ENCODE measurements at regions not wholly inside any gene's neighbourhood (a gene's known extent, or its start where the extent isn't known, plus 50 kb on each side); places are given as distances from the start of the nearest gene placed in this dataset.

- Mint-ChIP-seq H3K9me3 (peaks cover 0 to 8% (median 3%) of the 10 kb centered on the region in 8 donors), H3K36me3 (no peaks in the 10 kb centered on the region), H3K4me3 (no peak overlapping the region), H3K4me1 (no peaks in the 10 kb centered on the region), H3K27ac (no peak overlapping the region), H3K27me3 (no peaks in the 10 kb centered on the region)
- H3K27ac ChIP-seq (ENCODE audit: low read depth, low read length) = no peak overlapping the region
- ChIA-PET CTCF (ENCODE audit: partially characterized antibody) (no interaction called here), POLR2A (ENCODE audit: partially characterized antibody) (no interaction called here)
- no peaks in the 10 kb centered on the region for H3K9me3 ChIP-seq (ENCODE audit: control insufficient read depth in 1 of 2, low read length in 2 of 2)
- no peak overlapping the region for H3K4me3 ChIP-seq (ENCODE audit: low read length in 2 of 2)
- H3K4me1 ChIP-seq (ENCODE audit: insufficient read depth, low read length) = no peaks in the 10 kb centered on the region
- H3K36me3 ChIP-seq (ENCODE audit: insufficient read depth, low read length) = no peaks in the 10 kb centered on the region
- DNase-seq = no peak
- intact Hi-C loops (cut with micrococcal nuclease) = no loop called here
- H3K27me3 ChIP-seq (ENCODE audit: insufficient read depth, low read length) = no peaks in the 10 kb centered on the region
Observed at GRCh38 chr5:31062902-31063580, 130.4 kb upstream of the CDH6 start.

GRCh38 chr5:31059889-31060288 is 133.6 kb upstream of the CDH6 start:
- Mint-ChIP-seq H3K4me1 (no peaks in the 10 kb centered on the region), H3K4me3 (no peak overlapping the region), H3K27ac (no peak overlapping the region), H3K27me3 (no peaks in the 10 kb centered on the region), H3K9me3 (peaks cover 0 to 6% (median 3%) of the 10 kb centered on the region in 8 donors), H3K36me3 (no peaks in the 10 kb centered on the region)
- Histone ChIP-seq H3K27me3 (ENCODE audit: insufficient read depth, low read length) (no peaks in the 10 kb centered on the region), H3K36me3 (ENCODE audit: insufficient read depth, low read length) (no peaks in the 10 kb centered on the region), H3K4me3 (ENCODE audit: low read length in 2 of 2) (no peak overlapping the region), H3K4me1 (ENCODE audit: insufficient read depth, low read length) (no peaks in the 10 kb centered on the region), H3K27ac (ENCODE audit: low read depth, low read length) (no peak overlapping the region), H3K9me3 (ENCODE audit: control insufficient read depth in 1 of 2, low read length in 2 of 2) (no peaks in the 10 kb centered on the region)
- ChIA-PET POLR2A (ENCODE audit: partially characterized antibody) (no interaction called here), CTCF (ENCODE audit: partially characterized antibody) (no interaction called here)
- intact Hi-C loops (cut with micrococcal nuclease) = no loop called here
- DNase-seq = no peak

DNA sequence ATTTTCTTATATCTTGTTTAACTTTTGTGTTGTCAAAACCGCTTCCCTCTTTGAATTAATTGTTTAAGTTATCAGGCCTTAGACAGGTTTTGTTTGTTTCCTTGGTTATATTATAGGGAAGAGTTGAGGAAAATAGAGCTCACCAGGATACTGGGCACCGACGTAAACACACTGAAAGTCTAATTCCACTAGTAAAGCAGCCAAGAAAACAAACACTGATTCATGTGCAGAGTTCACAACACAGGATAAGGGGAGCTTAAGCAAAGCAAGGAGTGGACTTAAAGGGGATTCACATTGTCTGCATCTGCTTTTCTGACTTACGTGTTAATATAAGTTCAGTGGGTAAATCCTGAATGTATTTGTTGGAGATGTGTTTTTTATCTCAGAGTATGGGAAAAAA is 139.0 kb upstream of the CDH6 start:
- CTCF ChIA-PET (ENCODE audit: partially characterized antibody) = no interaction called here
- no peak overlapping the region for H3K27ac ChIP-seq (ENCODE audit: low read depth, low read length)
- Mint-ChIP-seq H3K4me3 (no peak overlapping the region), H3K27ac (peak overlapping the region in 1 of 7 donors; percentile 5), H3K27me3 (no peaks in the 10 kb centered on the region), H3K9me3 (peaks cover 2 to 15% (median 7%) of the 10 kb centered on the region in 8 donors), H3K36me3 (no peaks in the 10 kb centered on the region), H3K4me1 (no peaks in the 10 kb centered on the region)
- no peaks in the 10 kb centered on the region for H3K4me1 ChIP-seq (ENCODE audit: insufficient read depth, low read length)
- intact Hi-C loops (cut with micrococcal nuclease) = no loop called here
- POLR2A ChIA-PET (ENCODE audit: partially characterized antibody) = no interaction called here
- H3K9me3 ChIP-seq (ENCODE audit: control insufficient read depth in 1 of 2, low read length in 2 of 2) = no peaks in the 10 kb centered on the region
- H3K4me3 ChIP-seq (ENCODE audit: low read length in 2 of 2) = no peak overlapping the region
- no peaks in the 10 kb centered on the region for H3K27me3 ChIP-seq (ENCODE audit: insufficient read depth, low read length)
- no peak for DNase-seq
- H3K36me3 ChIP-seq (ENCODE audit: insufficient read depth, low read length) = no peaks in the 10 kb centered on the region

DNA sequence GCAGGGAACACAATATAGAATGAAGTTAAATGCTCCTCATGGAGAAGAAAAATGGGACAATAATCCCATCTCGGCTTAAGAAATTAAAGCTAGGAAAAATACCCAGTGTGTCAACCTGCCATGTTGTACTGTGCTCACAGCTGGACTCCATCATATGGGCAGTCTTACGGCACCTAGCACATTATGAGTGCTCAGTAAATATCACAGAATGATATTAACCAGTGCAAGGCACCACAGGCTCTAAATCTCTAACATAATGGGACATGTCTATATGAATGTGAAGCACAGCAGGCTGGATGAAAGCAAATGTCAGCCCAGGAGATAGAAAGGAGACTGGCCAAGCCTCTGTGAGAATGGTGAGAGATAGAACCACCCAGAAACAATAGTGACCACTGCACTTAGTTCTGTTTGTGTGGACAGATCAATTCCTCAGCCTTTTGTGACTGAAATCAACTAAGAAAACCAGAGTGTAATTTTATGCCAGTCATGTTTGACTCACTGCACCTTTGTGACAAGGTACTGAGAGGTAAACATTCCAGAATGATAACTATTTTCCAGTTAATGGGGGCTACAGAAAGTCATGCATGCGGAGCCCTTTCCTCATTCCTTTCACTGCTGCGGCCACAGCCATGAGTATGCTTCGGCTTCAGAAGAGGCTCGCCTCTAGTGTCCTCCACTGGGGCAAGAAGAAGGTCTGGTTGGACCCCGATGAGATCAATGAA is 140.4 kb upstream of the CDH6 start:
- H3K27me3 Mint-ChIP-seq = no peaks in the 10 kb centered on the region
- intact Hi-C loops (cut with micrococcal nuclease) = no loop called here
- no peak overlapping the region for H3K4me3 ChIP-seq (ENCODE audit: low read length in 2 of 2)

DNA sequence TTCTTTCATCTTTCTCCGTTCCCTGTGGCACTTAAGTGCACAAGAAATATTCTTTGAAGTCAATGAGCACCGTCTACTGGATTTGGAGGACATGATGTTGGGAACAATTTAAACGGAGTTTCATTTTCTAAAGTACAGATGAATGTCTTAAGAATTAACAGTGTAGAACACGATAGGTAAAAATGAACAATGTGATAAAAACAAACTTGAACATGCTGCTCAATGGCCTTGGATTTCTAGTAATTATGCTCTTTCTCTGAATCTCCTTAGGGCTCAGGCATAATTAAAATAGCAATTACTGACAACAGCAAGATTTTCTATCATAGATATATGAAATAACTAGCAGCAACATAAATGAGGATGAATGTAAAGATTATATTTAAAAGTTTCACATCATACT is 142.2 kb upstream of the CDH6 start:
- intact Hi-C loops (cut with micrococcal nuclease) = no loop called here
- H3K27ac ChIP-seq (ENCODE audit: low read depth, low read length) = no peak overlapping the region
- POLR2A ChIA-PET (ENCODE audit: partially characterized antibody) = no interaction called here
- CTCF ChIA-PET (ENCODE audit: partially characterized antibody) = no interaction called here
- H3K27me3 Mint-ChIP-seq = no peaks in the 10 kb centered on the region
- no peaks in the 10 kb centered on the region for H3K9me3 ChIP-seq (ENCODE audit: control insufficient read depth in 1 of 2, low read length in 2 of 2)
- H3K9me3 Mint-ChIP-seq = peaks cover 0 to 16% (median 5%) of the 10 kb centered on the region in 8 donors
- H3K27ac Mint-ChIP-seq = no peak overlapping the region
- no peaks in the 10 kb centered on the region for H3K36me3 Mint-ChIP-seq
- no peak overlapping the region for H3K4me3 ChIP-seq (ENCODE audit: low read length in 2 of 2)
- H3K4me1 Mint-ChIP-seq = no peaks in the 10 kb centered on the region
- DNase-seq = no peak
- no peaks in the 10 kb centered on the region for H3K27me3 ChIP-seq (ENCODE audit: insufficient read depth, low read length)
- H3K36me3 ChIP-seq (ENCODE audit: insufficient read depth, low read length) = no peaks in the 10 kb centered on the region
- H3K4me3 Mint-ChIP-seq = no peak overlapping the region
- no peaks in the 10 kb centered on the region for H3K4me1 ChIP-seq (ENCODE audit: insufficient read depth, low read length)

More for the DNA sequence above, 140.4 kb upstream of the CDH6 start:
- peaks cover 0 to 16% (median 7%) of the 10 kb centered on the region in 8 donors for H3K9me3 Mint-ChIP-seq
- Histone ChIP-seq H3K36me3 (ENCODE audit: insufficient read depth, low read length) (no peaks in the 10 kb centered on the region), H3K27me3 (ENCODE audit: insufficient read depth, low read length) (no peaks in the 10 kb centered on the region), H3K27ac (ENCODE audit: low read depth, low read length) (no peak overlapping the region), H3K4me1 (ENCODE audit: insufficient read depth, low read length) (no peaks in the 10 kb centered on the region), H3K9me3 (ENCODE audit: control insufficient read depth in 1 of 2, low read length in 2 of 2) (no peaks in the 10 kb centered on the region)
- H3K27ac Mint-ChIP-seq = no peak overlapping the region
- H3K4me3 Mint-ChIP-seq = no peak overlapping the region
- H3K4me1 Mint-ChIP-seq = no peaks in the 10 kb centered on the region
- ChIA-PET CTCF (ENCODE audit: partially characterized antibody) (no interaction called here), POLR2A (ENCODE audit: partially characterized antibody) (no interaction called here)
- H3K36me3 Mint-ChIP-seq = no peaks in the 10 kb centered on the region
- no peak for DNase-seq

- H3K27ac ChIP-seq (ENCODE audit: low read depth, low read length) = no peak overlapping the region
- Mint-ChIP-seq H3K27ac (no peak overlapping the region), H3K4me1 (no peaks in the 10 kb centered on the region), H3K9me3 (peaks cover 2 to 13% (median 5%) of the 10 kb centered on the region in 8 donors), H3K36me3 (no peaks in the 10 kb centered on the region), H3K4me3 (no peak overlapping the region), H3K27me3 (no peaks in the 10 kb centered on the region)
- H3K36me3 ChIP-seq (ENCODE audit: insufficient read depth, low read length) = no peaks in the 10 kb centered on the region
- no peaks in the 10 kb centered on the region for H3K9me3 ChIP-seq (ENCODE audit: control insufficient read depth in 1 of 2, low read length in 2 of 2)
- H3K27me3 ChIP-seq (ENCODE audit: insufficient read depth, low read length) = no peaks in the 10 kb centered on the region
- H3K4me1 ChIP-seq (ENCODE audit: insufficient read depth, low read length) = no peaks in the 10 kb centered on the region
- intact Hi-C loops (cut with micrococcal nuclease) = no loop called here
- ChIA-PET POLR2A (ENCODE audit: partially characterized antibody) (no interaction called here), CTCF (ENCODE audit: partially characterized antibody) (no interaction called here)
- H3K4me3 ChIP-seq (ENCODE audit: low read length in 2 of 2) = no peak overlapping the region
- no peak for DNase-seq
Observed at GRCh38 chr5:31049936-31050704, 143.4 kb upstream of the CDH6 start.

GRCh38 chr5:31049461-31049860 is 144.0 kb upstream of the CDH6 start:
- H3K36me3 Mint-ChIP-seq = no peaks in the 10 kb centered on the region
- CTCF ChIA-PET (ENCODE audit: partially characterized antibody) = no interaction called here
- no peak overlapping the region for H3K4me3 ChIP-seq (ENCODE audit: low read length in 2 of 2)
- peaks cover 2 to 15% (median 6%) of the 10 kb centered on the region in 8 donors for H3K9me3 Mint-ChIP-seq
- no peak overlapping the region for H3K27ac Mint-ChIP-seq
- no peaks in the 10 kb centered on the region for H3K27me3 ChIP-seq (ENCODE audit: insufficient read depth, low read length)
- no peaks in the 10 kb centered on the region for H3K4me1 ChIP-seq (ENCODE audit: insufficient read depth, low read length)
- no peaks in the 10 kb centered on the region for H3K9me3 ChIP-seq (ENCODE audit: control insufficient read depth in 1 of 2, low read length in 2 of 2)
- intact Hi-C loops (cut with micrococcal nuclease) = no loop called here
- H3K36me3 ChIP-seq (ENCODE audit: insufficient read depth, low read length) = no peaks in the 10 kb centered on the region
- POLR2A ChIA-PET (ENCODE audit: partially characterized antibody) = no interaction called here
- H3K27me3 Mint-ChIP-seq = no peaks in the 10 kb centered on the region
- no peak for DNase-seq
- no peak overlapping the region for H3K27ac ChIP-seq (ENCODE audit: low read depth, low read length)
- no peak overlapping the region for H3K4me3 Mint-ChIP-seq
- H3K4me1 Mint-ChIP-seq = no peaks in the 10 kb centered on the region

All from CD4-positive, alpha-beta memory T cell (primary cell).